SK-N-SH (cell line): ENCODE measurements at regions not wholly inside any gene's neighbourhood (a gene's known extent, or its start where the extent isn't known, plus 50 kb on each side); places are given as distances from the start of the nearest gene placed in this dataset.

Source experiments
- CHD2 ChIP-seq: fragments of 150-350 bp; IDR thresholded peaks from 2 replicates; pipeline ENCODE4 v1.6.1; 2018; ENCODE audit warnings: low read length; ENCODE audit not compliant: partially characterized antibody
- EZH2phosphoT487 ChIP-seq: fragments of 200-600 bp; sonication (generic); IDR thresholded peaks from 2 replicates; pipeline ENCODE4 v1.6.1; 2017; ENCODE audit warnings: low read depth, mixed run types, mild to moderate bottlenecking, antibody characterized with exemption, moderate library complexity, borderline replicate concordance
- JUND ChIP-seq: IDR thresholded peaks from 2 replicates; pipeline ENCODE4 v1.4.0; 2012
- MEF2A ChIP-seq: IDR thresholded peaks from 2 replicates; pipeline ENCODE4 v1.4.0; 2012; ENCODE audit warnings: low read depth, borderline replicate concordance
- MXI1 ChIP-seq: IDR thresholded peaks from 2 replicates; pipeline ENCODE4 v1.6.1; 2012; ENCODE audit warnings: mild to moderate bottlenecking, low read depth, low read length, improper control_type of control experiment
- RAD21 ChIP-seq: IDR thresholded peaks from 2 replicates; pipeline ENCODE4 v1.6.1; 2012; ENCODE audit warnings: mild to moderate bottlenecking, low read length
- SMC3 ChIP-seq: IDR thresholded peaks from 2 replicates; pipeline ENCODE4 v1.6.1; 2012; ENCODE audit warnings: low read depth, low read length, improper control_type of control experiment
- TEAD4 ChIP-seq: IDR thresholded peaks from 2 replicates; pipeline ENCODE4 v1.4.0; 2012; ENCODE audit warnings: mild to moderate bottlenecking, borderline replicate concordance; ENCODE audit not compliant: insufficient read depth
- TF ChIP-seq, protein P1 (sequence below): fragments of 200-600 bp; sonication (generic); IDR thresholded peaks from 2 replicates; pipeline ENCODE4 v1.6.1; 2017; ENCODE audit warnings: antibody characterized with exemption, mild to moderate bottlenecking, moderate library complexity
- TF ChIP-seq, protein P2 (sequence below): IDR thresholded peaks from 2 replicates; pipeline ENCODE4 v1.4.0; 2012; ENCODE audit warnings: low read depth

DNA sequence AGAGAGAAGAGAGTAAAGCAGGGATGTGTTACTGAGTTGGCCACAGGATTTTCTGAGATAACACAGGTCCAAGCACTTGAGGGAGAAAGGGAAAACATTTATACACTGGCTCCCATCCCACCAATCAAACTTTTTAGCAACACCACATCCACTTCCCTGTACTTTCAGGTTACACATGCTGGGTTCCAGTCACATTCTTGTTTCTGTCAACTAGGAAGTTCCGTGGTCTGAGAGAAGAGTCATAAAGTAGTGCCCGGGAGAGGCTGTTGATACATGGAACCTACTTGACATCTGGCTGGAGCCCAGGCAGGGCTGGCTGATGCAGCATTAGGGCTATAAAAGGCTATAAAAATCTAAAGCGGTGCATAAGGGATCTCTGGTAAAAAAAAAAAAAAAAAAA is 473.9 kb upstream of the COX7C start:
- no peak for TF ChIP-seq TEAD4
- TF ChIP-seq, protein P1, sequence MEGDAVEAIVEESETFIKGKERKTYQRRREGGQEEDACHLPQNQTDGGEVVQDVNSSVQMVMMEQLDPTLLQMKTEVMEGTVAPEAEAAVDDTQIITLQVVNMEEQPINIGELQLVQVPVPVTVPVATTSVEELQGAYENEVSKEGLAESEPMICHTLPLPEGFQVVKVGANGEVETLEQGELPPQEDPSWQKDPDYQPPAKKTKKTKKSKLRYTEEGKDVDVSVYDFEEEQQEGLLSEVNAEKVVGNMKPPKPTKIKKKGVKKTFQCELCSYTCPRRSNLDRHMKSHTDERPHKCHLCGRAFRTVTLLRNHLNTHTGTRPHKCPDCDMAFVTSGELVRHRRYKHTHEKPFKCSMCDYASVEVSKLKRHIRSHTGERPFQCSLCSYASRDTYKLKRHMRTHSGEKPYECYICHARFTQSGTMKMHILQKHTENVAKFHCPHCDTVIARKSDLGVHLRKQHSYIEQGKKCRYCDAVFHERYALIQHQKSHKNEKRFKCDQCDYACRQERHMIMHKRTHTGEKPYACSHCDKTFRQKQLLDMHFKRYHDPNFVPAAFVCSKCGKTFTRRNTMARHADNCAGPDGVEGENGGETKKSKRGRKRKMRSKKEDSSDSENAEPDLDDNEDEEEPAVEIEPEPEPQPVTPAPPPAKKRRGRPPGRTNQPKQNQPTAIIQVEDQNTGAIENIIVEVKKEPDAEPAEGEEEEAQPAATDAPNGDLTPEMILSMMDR = no peak
- no peak for TF ChIP-seq MXI1
- TF ChIP-seq EZH2phosphoT487 = no peak
- TF ChIP-seq, protein P2, sequence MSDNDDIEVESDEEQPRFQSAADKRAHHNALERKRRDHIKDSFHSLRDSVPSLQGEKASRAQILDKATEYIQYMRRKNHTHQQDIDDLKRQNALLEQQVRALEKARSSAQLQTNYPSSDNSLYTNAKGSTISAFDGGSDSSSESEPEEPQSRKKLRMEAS = no peak
- no peak for TF ChIP-seq MEF2A
- no peak for TF ChIP-seq JUND
- TF ChIP-seq SMC3 = no peak
- TF ChIP-seq RAD21 = no peak
- no peak for TF ChIP-seq CHD2
